ENCODE measurements at regions not wholly inside any gene's neighbourhood (a gene's known extent, or its start where the extent isn't known, plus 50 kb on each side); places are given as distances from the start of the nearest gene placed in this dataset.
A peak's percentile ranks its signal among the peaks of the same experiment; 100 is the strongest.

GRCh38 chr5:9710069-9710468 is 79.9 kb upstream of the TAS2R1 start:
- no peaks in the 10 kb centered on the region for H3K36me3 ChIP-seq (ENCODE audit: control insufficient read depth in 5 of 5, insufficient read depth in 5 of 5, low read length in 5 of 5)
- H3K9me3 ChIP-seq (ENCODE audit: control insufficient read depth in 5 of 5, low read length in 5 of 5) = peaks cover 0 to 10% (median 4%) of the 10 kb centered on the region in 5 donors
- H3K9ac ChIP-seq (ENCODE audit: low read length in 5 of 5) = no peak overlapping the region
- H3K27me3 ChIP-seq (ENCODE audit: control insufficient read depth in 5 of 5, insufficient read depth in 4 of 5, low read length in 5 of 5) = peaks cover 0 to 4% (median 2%) of the 10 kb centered on the region in 5 donors
- no peak overlapping the region for H3K4me3 ChIP-seq (ENCODE audit: low read depth in 1 of 5, low read length in 5 of 5)
- H3K27ac ChIP-seq (ENCODE audit: low read depth, low read length) = no peak overlapping the region
- no peaks in the 10 kb centered on the region for H3K4me1 ChIP-seq (ENCODE audit: control insufficient read depth in 5 of 5, insufficient read depth in 5 of 5, low read length in 5 of 5)

GRCh38 chr5:9707732-9708462 is 77.7 kb upstream of the TAS2R1 start:
- Histone ChIP-seq H3K4me1 (ENCODE audit: control insufficient read depth in 5 of 5, insufficient read depth in 5 of 5, low read length in 5 of 5) (no peaks in the 10 kb centered on the region), H3K27me3 (ENCODE audit: control insufficient read depth in 5 of 5, insufficient read depth in 4 of 5, low read length in 5 of 5) (peaks cover 0 to 2% (median 0%) of the 10 kb centered on the region in 5 donors), H3K27ac (ENCODE audit: low read depth, low read length) (no peak overlapping the region), H3K9ac (ENCODE audit: low read length in 5 of 5) (no peak overlapping the region), H3K9me3 (ENCODE audit: control insufficient read depth in 5 of 5, low read length in 5 of 5) (peaks cover 0 to 10% (median 4%) of the 10 kb centered on the region in 5 donors), H3K4me3 (ENCODE audit: low read depth in 1 of 5, low read length in 5 of 5) (no peak overlapping the region), H3K36me3 (ENCODE audit: control insufficient read depth in 5 of 5, insufficient read depth in 5 of 5, low read length in 5 of 5) (no peaks in the 10 kb centered on the region)

GRCh38 chr5:9699681-9700080 is 69.5 kb upstream of the TAS2R1 start:
- Histone ChIP-seq H3K9me3 (ENCODE audit: control insufficient read depth in 5 of 5, low read length in 5 of 5) (no peaks in the 10 kb centered on the region), H3K27ac (ENCODE audit: low read depth, low read length) (no peak overlapping the region), H3K4me1 (ENCODE audit: control insufficient read depth in 5 of 5, insufficient read depth in 5 of 5, low read length in 5 of 5) (no peaks in the 10 kb centered on the region), H3K4me3 (ENCODE audit: low read depth in 1 of 5, low read length in 5 of 5) (no peak overlapping the region), H3K36me3 (ENCODE audit: control insufficient read depth in 5 of 5, insufficient read depth in 5 of 5, low read length in 5 of 5) (no peaks in the 10 kb centered on the region), H3K9ac (ENCODE audit: low read length in 5 of 5) (no peak overlapping the region), H3K27me3 (ENCODE audit: control insufficient read depth in 5 of 5, insufficient read depth in 4 of 5, low read length in 5 of 5) (no peaks in the 10 kb centered on the region)

DNA sequence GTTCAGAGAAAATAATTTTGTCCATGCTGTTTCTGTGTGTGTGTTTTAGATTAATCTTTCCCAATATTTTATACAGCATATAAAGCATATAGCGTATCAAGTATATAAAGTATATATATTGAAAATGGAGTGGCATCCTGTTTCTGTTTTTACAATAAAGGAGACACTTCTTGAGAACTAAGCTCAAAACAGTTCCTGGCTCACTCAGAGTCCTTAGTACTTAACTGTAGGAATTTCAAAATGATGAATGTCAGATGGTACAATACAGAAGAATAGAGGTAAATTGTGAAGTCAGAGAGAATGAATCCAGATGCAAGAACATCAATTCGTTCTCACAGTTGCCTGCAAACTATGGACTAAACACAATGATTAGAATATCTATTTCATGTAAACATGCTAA is 68.7 kb upstream of the TAS2R1 start:
- Histone ChIP-seq H3K27ac (ENCODE audit: low read depth, low read length) (no peak overlapping the region), H3K9ac (ENCODE audit: low read length in 5 of 5) (no peak overlapping the region), H3K9me3 (ENCODE audit: control insufficient read depth in 5 of 5, low read length in 5 of 5) (no peaks in the 10 kb centered on the region), H3K36me3 (ENCODE audit: control insufficient read depth in 5 of 5, insufficient read depth in 5 of 5, low read length in 5 of 5) (no peaks in the 10 kb centered on the region), H3K27me3 (ENCODE audit: control insufficient read depth in 5 of 5, insufficient read depth in 4 of 5, low read length in 5 of 5) (no peaks in the 10 kb centered on the region), H3K4me1 (ENCODE audit: control insufficient read depth in 5 of 5, insufficient read depth in 5 of 5, low read length in 5 of 5) (no peaks in the 10 kb centered on the region), H3K4me3 (ENCODE audit: low read depth in 1 of 5, low read length in 5 of 5) (no peak overlapping the region)

- no peaks in the 10 kb centered on the region for H3K9me3 ChIP-seq (ENCODE audit: control insufficient read depth in 5 of 5, low read length in 5 of 5)
- no peak overlapping the region for H3K9ac ChIP-seq (ENCODE audit: low read length in 5 of 5)
- no peak overlapping the region for H3K27ac ChIP-seq (ENCODE audit: low read depth, low read length)
- no peaks in the 10 kb centered on the region for H3K4me1 ChIP-seq (ENCODE audit: control insufficient read depth in 5 of 5, insufficient read depth in 5 of 5, low read length in 5 of 5)
- H3K27me3 ChIP-seq (ENCODE audit: control insufficient read depth in 5 of 5, insufficient read depth in 4 of 5, low read length in 5 of 5) = no peaks in the 10 kb centered on the region
- no peaks in the 10 kb centered on the region for H3K36me3 ChIP-seq (ENCODE audit: control insufficient read depth in 5 of 5, insufficient read depth in 5 of 5, low read length in 5 of 5)
- H3K4me3 ChIP-seq (ENCODE audit: low read depth in 1 of 5, low read length in 5 of 5) = no peak overlapping the region
These were observed 68.1 kb upstream of the TAS2R1 start for GRCh38 chr5:9698125-9698826.

- Histone ChIP-seq H3K4me3 (ENCODE audit: low read depth in 1 of 5, low read length in 5 of 5) (no peak overlapping the region), H3K27ac (ENCODE audit: low read depth, low read length) (no peak overlapping the region), H3K27me3 (ENCODE audit: control insufficient read depth in 5 of 5, insufficient read depth in 4 of 5, low read length in 5 of 5) (no peaks in the 10 kb centered on the region), H3K9me3 (ENCODE audit: control insufficient read depth in 5 of 5, low read length in 5 of 5) (no peaks in the 10 kb centered on the region), H3K9ac (ENCODE audit: low read length in 5 of 5) (no peak overlapping the region), H3K36me3 (ENCODE audit: control insufficient read depth in 5 of 5, insufficient read depth in 5 of 5, low read length in 5 of 5) (no peaks in the 10 kb centered on the region), H3K4me1 (ENCODE audit: control insufficient read depth in 5 of 5, insufficient read depth in 5 of 5, low read length in 5 of 5) (no peaks in the 10 kb centered on the region)
These were observed 62.4 kb upstream of the TAS2R1 start for GRCh38 chr5:9692576-9692975.

DNA sequence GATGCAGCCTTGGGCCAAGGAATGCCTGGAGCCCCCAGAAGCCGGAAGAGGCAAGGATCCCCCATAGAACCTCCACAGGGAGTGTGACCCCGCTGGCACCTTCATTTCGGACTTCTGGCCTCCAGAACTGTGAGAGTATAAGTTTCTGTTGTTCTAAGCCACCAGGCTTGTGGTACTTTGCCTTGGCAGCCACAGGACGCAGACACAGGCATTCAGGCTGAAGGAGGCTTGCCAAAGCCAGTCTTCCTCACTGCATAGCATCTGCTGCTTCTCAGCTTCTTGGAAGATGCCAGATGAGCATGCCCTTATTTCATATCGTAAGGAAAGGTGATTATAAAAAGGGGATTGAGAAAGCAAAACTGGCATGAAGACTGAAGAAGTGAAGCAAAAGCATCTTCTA is 61.1 kb upstream of the TAS2R1 start:
- Histone ChIP-seq H3K27me3 (ENCODE audit: control insufficient read depth in 5 of 5, insufficient read depth in 4 of 5, low read length in 5 of 5) (no peaks in the 10 kb centered on the region), H3K36me3 (ENCODE audit: control insufficient read depth in 5 of 5, insufficient read depth in 5 of 5, low read length in 5 of 5) (no peaks in the 10 kb centered on the region), H3K9ac (ENCODE audit: low read length in 5 of 5) (no peak overlapping the region), H3K27ac (ENCODE audit: low read depth, low read length) (no peak overlapping the region), H3K4me3 (ENCODE audit: low read depth in 1 of 5, low read length in 5 of 5) (no peak overlapping the region), H3K9me3 (ENCODE audit: control insufficient read depth in 5 of 5, low read length in 5 of 5) (no peaks in the 10 kb centered on the region), H3K4me1 (ENCODE audit: control insufficient read depth in 5 of 5, insufficient read depth in 5 of 5, low read length in 5 of 5) (no peaks in the 10 kb centered on the region)

DNA sequence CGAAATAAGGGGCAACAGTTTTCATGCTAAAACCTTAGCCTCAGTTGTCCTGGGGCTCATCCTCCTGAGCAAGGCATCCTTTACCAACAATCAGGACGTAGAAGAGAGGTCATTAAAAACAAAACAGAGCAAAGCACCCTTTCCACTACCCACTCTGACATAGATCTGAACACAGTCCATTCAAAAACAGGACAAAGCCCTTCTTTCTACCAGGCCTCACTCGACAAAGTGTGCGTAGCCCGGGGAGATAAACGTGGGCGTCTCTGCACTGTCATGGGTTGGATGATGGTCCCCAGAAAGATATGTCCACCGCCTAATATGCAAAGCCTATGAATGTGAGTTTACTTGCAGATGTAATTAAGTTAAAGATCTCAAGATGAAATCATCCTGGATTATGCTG is 60.6 kb upstream of the TAS2R1 start:
- Histone ChIP-seq H3K9me3 (ENCODE audit: control insufficient read depth in 5 of 5, low read length in 5 of 5) (no peaks in the 10 kb centered on the region), H3K9ac (ENCODE audit: low read length in 5 of 5) (no peak overlapping the region), H3K36me3 (ENCODE audit: control insufficient read depth in 5 of 5, insufficient read depth in 5 of 5, low read length in 5 of 5) (no peaks in the 10 kb centered on the region), H3K27me3 (ENCODE audit: control insufficient read depth in 5 of 5, insufficient read depth in 4 of 5, low read length in 5 of 5) (no peaks in the 10 kb centered on the region), H3K27ac (ENCODE audit: low read depth, low read length) (no peak overlapping the region), H3K4me1 (ENCODE audit: control insufficient read depth in 5 of 5, insufficient read depth in 5 of 5, low read length in 5 of 5) (no peaks in the 10 kb centered on the region), H3K4me3 (ENCODE audit: low read depth in 1 of 5, low read length in 5 of 5) (no peak overlapping the region)

- H3K36me3 ChIP-seq (ENCODE audit: control insufficient read depth in 5 of 5, insufficient read depth in 5 of 5, low read length in 5 of 5) = no peaks in the 10 kb centered on the region
- no peak overlapping the region for H3K27ac ChIP-seq (ENCODE audit: low read depth, low read length)
- no peak overlapping the region for H3K4me3 ChIP-seq (ENCODE audit: low read depth in 1 of 5, low read length in 5 of 5)
- no peaks in the 10 kb centered on the region for H3K4me1 ChIP-seq (ENCODE audit: control insufficient read depth in 5 of 5, insufficient read depth in 5 of 5, low read length in 5 of 5)
- H3K9me3 ChIP-seq (ENCODE audit: control insufficient read depth in 5 of 5, low read length in 5 of 5) = no peaks in the 10 kb centered on the region
- H3K9ac ChIP-seq (ENCODE audit: low read length in 5 of 5) = no peak overlapping the region
- H3K27me3 ChIP-seq (ENCODE audit: control insufficient read depth in 5 of 5, insufficient read depth in 4 of 5, low read length in 5 of 5) = no peaks in the 10 kb centered on the region
These were observed 56.1 kb upstream of the TAS2R1 start for GRCh38 chr5:9686216-9686615.

GRCh38 chr5:9681706-9682105 is 51.6 kb upstream of the TAS2R1 start:
- H3K9ac ChIP-seq (ENCODE audit: low read length in 5 of 5) = peak overlapping the region in 1 of 5 donors; percentile 14
- peaks cover 0 to 6% (median 0%) of the 10 kb centered on the region in 5 donors for H3K9me3 ChIP-seq (ENCODE audit: control insufficient read depth in 5 of 5, low read length in 5 of 5)
- H3K36me3 ChIP-seq (ENCODE audit: control insufficient read depth in 5 of 5, insufficient read depth in 5 of 5, low read length in 5 of 5) = no peaks in the 10 kb centered on the region
- H3K4me1 ChIP-seq (ENCODE audit: control insufficient read depth in 5 of 5, insufficient read depth in 5 of 5, low read length in 5 of 5) = no peaks in the 10 kb centered on the region
- H3K4me3 ChIP-seq (ENCODE audit: low read depth in 1 of 5, low read length in 5 of 5) = no peak overlapping the region
- H3K27me3 ChIP-seq (ENCODE audit: control insufficient read depth in 5 of 5, insufficient read depth in 4 of 5, low read length in 5 of 5) = no peaks in the 10 kb centered on the region
- H3K27ac ChIP-seq (ENCODE audit: low read depth, low read length) = no peak overlapping the region

All from subcutaneous abdominal adipose tissue (tissue), 5 donors.